WERI-Rb-1 (cell line): ENCODE measurements at regions not wholly inside any gene's neighbourhood (a gene's known extent, or its start where the extent isn't known, plus 50 kb on each side); places are given as distances from the start of the nearest gene placed in this dataset.
"Not testable (repeated sequence)": the region's sequence is repeated elsewhere in the genome, so short reads cannot be mapped to it uniquely, and the experiment has no call there.

Experiments used
- DNase-seq: peaks from one replicate; pipeline ENCODE4 v3.0.0-alpha.2; 2020
- H3K27ac ChIP-seq: fragments of 250-450 bp; sonication (Bioruptor Pico); 2 replicates; pipeline ENCODE4 v1.5.1; 2020; ENCODE audit warnings: mild to moderate bottlenecking, moderate library complexity
- H3K27me3 ChIP-seq: fragments of 250-450 bp; sonication (Bioruptor Pico); 2 replicates; pipeline ENCODE4 v1.5.1; 2021; ENCODE audit warnings: mild to moderate bottlenecking, low read depth, moderate library complexity; ENCODE audit not compliant: insufficient read depth, severe bottlenecking
- H3K36me3 ChIP-seq: fragments of 250-450 bp; sonication (Bioruptor Pico); 2 replicates; pipeline ENCODE4 v1.5.1; 2020; ENCODE audit warnings: mild to moderate bottlenecking, moderate library complexity
- H3K4me3 ChIP-seq: 2 replicates; pipeline ENCODE4 v1.5.1; 2011; ENCODE audit warnings: low read depth, mild to moderate bottlenecking, control low read depth, low read length
- H3K9me3 ChIP-seq: fragments of 250-450 bp; sonication (Bioruptor Pico); 2 replicates; pipeline ENCODE4 v1.5.1; 2021; ENCODE audit warnings: mild to moderate bottlenecking, moderate library complexity; ENCODE audit not compliant: severe bottlenecking
- TF ChIP-seq, protein P1 (sequence below): IDR thresholded peaks from 2 replicates; pipeline ENCODE4 v1.5.1; 2011; ENCODE audit warnings: low read depth, mild to moderate bottlenecking, control low read depth, inconsistent platforms, low read length

DNA sequence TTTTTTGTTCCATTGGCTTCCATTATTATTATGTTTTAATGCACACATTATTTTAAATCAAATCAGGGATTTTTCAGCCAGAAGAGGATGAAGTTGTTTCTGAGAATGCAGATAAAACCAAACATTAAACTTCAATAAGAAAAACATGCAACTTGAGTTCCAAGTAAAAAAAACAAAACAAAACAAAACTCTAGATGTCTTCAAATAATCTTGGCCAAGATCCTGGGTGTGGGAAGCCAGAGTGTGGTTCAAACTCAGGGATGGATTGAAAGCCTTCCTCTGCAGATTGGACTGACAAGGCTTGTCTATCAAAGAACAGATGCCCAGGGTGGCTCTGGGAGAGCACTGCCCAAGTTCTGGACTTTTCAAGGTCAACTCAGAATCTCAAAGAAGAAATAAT is 134.1 kb downstream of the LCA5 start:
- no peak overlapping the region for H3K27ac ChIP-seq
- no peaks in the 10 kb centered on the region for H3K9me3 ChIP-seq
- no peaks in the 10 kb centered on the region for H3K27me3 ChIP-seq
- H3K36me3 ChIP-seq: no peaks in the 10 kb centered on the region
- no peak overlapping the region for H3K4me3 ChIP-seq
- DNase-seq: no peak
- TF ChIP-seq, protein P1, sequence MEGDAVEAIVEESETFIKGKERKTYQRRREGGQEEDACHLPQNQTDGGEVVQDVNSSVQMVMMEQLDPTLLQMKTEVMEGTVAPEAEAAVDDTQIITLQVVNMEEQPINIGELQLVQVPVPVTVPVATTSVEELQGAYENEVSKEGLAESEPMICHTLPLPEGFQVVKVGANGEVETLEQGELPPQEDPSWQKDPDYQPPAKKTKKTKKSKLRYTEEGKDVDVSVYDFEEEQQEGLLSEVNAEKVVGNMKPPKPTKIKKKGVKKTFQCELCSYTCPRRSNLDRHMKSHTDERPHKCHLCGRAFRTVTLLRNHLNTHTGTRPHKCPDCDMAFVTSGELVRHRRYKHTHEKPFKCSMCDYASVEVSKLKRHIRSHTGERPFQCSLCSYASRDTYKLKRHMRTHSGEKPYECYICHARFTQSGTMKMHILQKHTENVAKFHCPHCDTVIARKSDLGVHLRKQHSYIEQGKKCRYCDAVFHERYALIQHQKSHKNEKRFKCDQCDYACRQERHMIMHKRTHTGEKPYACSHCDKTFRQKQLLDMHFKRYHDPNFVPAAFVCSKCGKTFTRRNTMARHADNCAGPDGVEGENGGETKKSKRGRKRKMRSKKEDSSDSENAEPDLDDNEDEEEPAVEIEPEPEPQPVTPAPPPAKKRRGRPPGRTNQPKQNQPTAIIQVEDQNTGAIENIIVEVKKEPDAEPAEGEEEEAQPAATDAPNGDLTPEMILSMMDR: no peak

DNA sequence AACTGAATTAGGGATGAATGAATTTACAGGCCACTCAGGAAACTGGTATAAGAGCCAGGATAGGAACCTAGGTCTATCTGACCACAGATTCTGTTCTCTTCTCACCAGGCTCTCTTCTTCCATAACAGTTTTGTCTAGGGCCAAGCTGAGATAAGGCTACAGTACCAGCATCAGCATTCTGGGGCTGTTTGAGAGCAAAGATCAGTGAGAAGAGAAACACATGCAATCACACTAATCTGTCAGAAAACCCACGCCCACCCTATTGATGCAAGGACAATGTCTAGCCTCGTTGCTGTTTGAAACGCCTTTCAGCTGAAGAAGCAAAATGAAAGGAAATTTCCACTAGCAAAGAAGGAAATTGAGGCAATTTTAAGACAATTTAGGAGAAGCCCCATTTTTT is 137.7 kb downstream of the LCA5 start:
- H3K36me3 ChIP-seq: no peaks in the 10 kb centered on the region
- TF ChIP-seq, protein P1: no peak
- H3K27ac ChIP-seq: no peak overlapping the region
- no peak overlapping the region for H3K4me3 ChIP-seq
- H3K27me3 ChIP-seq: no peaks in the 10 kb centered on the region
- no peak for DNase-seq
- no peaks in the 10 kb centered on the region for H3K9me3 ChIP-seq

DNA sequence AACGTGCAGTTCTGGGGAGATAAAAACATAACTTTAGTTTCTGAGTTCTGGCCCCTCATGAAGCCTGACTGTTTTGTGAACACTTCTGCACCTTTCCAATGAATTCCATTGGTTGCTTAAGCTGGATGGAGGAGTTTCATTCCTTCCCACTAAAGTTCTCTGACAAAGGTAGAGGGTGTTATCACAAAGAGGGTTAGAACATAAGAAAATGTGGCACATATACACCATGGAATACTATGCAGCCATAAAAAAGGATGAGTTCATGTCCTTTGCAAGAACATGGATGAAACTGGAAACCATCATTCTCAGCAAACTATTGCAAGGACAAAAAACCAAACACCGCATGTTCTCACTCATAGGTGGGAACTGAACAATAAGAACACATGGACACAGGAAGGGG is 138.6 kb downstream of the LCA5 start:
- not testable (repeated sequence) for H3K36me3 ChIP-seq, H3K4me3 ChIP-seq, H3K9me3 ChIP-seq, H3K27ac ChIP-seq, DNase-seq, H3K27me3 ChIP-seq

DNA sequence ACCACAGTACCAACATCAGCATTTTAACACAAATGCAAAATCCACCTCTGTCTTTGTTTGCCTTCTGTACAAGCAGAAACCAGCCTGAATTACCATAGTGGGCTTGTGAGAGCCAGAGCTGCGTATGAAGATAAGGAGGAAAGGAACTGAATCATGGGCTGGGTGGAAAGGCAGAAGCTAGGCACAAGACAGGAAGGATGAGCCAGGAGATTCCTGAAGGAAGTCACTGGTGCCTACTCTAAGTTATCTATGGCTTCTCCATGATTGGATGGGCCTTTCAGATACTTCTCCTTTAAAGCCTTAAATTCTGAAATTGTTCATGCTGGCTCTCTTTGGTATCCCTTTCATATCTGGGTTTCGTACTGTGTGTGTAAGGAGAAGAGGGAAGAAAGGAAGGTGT is 140.6 kb downstream of the LCA5 start:
- TF ChIP-seq, protein P1: no peak

DNA sequence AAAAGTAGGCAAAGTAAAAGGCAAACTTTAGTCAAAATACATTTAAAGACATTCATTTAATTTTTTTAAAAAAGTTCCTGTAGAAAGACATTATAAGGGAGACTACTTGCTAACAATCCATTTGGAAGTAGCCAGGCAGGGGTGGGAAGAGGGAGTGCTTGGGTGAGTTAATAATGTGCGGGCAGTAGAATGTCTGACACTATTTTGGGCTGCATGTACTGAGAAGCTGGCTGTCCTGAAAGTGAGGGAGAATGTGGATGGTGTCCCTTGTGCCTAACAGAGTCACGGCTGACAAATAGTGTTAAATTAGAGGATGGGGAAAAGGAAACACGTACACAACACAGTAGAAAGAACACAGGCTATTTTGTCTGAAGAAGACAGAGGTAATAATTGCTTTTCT is 142.5 kb downstream of the LCA5 start:
- H3K9me3 ChIP-seq: no peaks in the 10 kb centered on the region
- H3K36me3 ChIP-seq: no peaks in the 10 kb centered on the region
- H3K27ac ChIP-seq: no peak overlapping the region
- TF ChIP-seq, protein P1: no peak
- H3K27me3 ChIP-seq: no peaks in the 10 kb centered on the region
- DNase-seq: no peak
- H3K4me3 ChIP-seq: no peak overlapping the region

More for the DNA sequence above, 140.6 kb downstream of the LCA5 start:
- H3K27ac ChIP-seq: no peak overlapping the region
- no peak overlapping the region for H3K4me3 ChIP-seq
- H3K9me3 ChIP-seq: no peaks in the 10 kb centered on the region
- H3K36me3 ChIP-seq: no peaks in the 10 kb centered on the region
- no peak for DNase-seq
- H3K27me3 ChIP-seq: no peaks in the 10 kb centered on the region

DNA sequence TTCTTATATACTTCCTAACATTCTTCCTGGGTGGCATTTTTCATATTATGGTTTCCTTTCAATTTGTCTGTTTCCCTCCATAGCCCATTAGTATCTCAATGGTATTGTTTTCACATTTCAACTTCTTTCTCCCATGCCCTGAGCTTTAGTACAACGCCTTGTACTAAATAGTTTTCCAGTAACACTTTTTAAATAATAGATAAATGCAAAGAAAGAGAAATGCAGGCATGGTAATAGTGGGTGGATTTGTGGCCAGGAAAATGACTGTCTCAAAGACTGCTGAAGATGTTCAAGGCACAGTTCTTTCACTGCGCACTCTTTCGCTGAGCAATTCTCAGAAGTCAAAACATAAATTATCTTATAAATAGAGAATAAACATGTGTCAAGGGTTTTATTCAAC is 145.1 kb downstream of the LCA5 start:
- Histone ChIP-seq H3K27ac (no peak overlapping the region), H3K9me3 (no peaks in the 10 kb centered on the region), H3K36me3 (no peaks in the 10 kb centered on the region), H3K4me3 (no peak overlapping the region), H3K27me3 (no peaks in the 10 kb centered on the region)
- DNase-seq: no peak
- TF ChIP-seq, protein P1: no peak
